Upper lobe of right lung (tissue), 1 donor: ENCODE measurements at regions not wholly inside any gene's neighbourhood (a gene's known extent, or its start where the extent isn't known, plus 50 kb on each side); places are given as distances from the start of the nearest gene placed in this dataset.

Experiments
- ATAC-seq: fragments of 200-7000 bp; cut with Tn5 transposase; one replicate; pipeline ENCODE4 v1.9.1; 2020; ENCODE audit warnings: mild to moderate bottlenecking, moderate library complexity
- DNase-seq: peaks from one replicate; pipeline ENCODE4 v3.0.0-alpha.2; 2020
- H3K27ac ChIP-seq: fragments of 200-600 bp; one replicate; pipeline ENCODE4 v1.8.0; 2022
- H3K27me3 ChIP-seq: fragments of 200-600 bp; one replicate; pipeline ENCODE4 v1.8.0; 2022; ENCODE audit warnings: mild to moderate bottlenecking
- H3K36me3 ChIP-seq: fragments of 200-600 bp; one replicate; pipeline ENCODE4 v1.8.0; 2022
- H3K4me1 ChIP-seq: fragments of 200-600 bp; one replicate; pipeline ENCODE4 v1.8.0; 2022
- H3K4me3 ChIP-seq: fragments of 200-600 bp; one replicate; pipeline ENCODE4 v1.8.0; 2022; ENCODE audit warnings: mild to moderate bottlenecking
- H3K9me3 ChIP-seq: fragments of 200-600 bp; one replicate; pipeline ENCODE4 v1.8.0; 2022
- CTCF ChIP-seq: fragments of 200-600 bp; IDR thresholded peaks from one replicate; pipeline ENCODE4 v1.8.0; 2022; ENCODE audit warnings: antibody characterized with exemption
- intact Hi-C: fragments of 100-400 bp; cut with DNase I; formaldehyde crosslinking; loops from one replicate; pipeline ENCODE4 v1.11.0; 2022
- donor health status: DM: no; HTN: yes; CAD: no; lungs with severe emphysema.

GRCh38 chr2:71833272-71833671 is 314.4 kb downstream of the CYP26B1 start:
- ATAC-seq, result no peak
- H3K9me3 ChIP-seq, result no peaks in the 10 kb centered on the region
- no peak overlapping the region for H3K4me3 ChIP-seq
- no peaks in the 10 kb centered on the region for H3K36me3 ChIP-seq
- TF ChIP-seq CTCF, result no peak
- no peaks in the 10 kb centered on the region for H3K4me1 ChIP-seq
- no peak overlapping the region for H3K27ac ChIP-seq
- intact Hi-C loops, result no loop called here
- no peaks in the 10 kb centered on the region for H3K27me3 ChIP-seq
- no peak for DNase-seq

- no peak for TF ChIP-seq CTCF
- Histone ChIP-seq H3K27me3 (no peaks in the 10 kb centered on the region), H3K36me3 (no peaks in the 10 kb centered on the region), H3K4me1 (no peaks in the 10 kb centered on the region), H3K27ac (no peak overlapping the region), H3K4me3 (no peak overlapping the region), H3K9me3 (no peaks in the 10 kb centered on the region)
- ATAC-seq (no peak), DNase-seq (no peak)
- intact Hi-C loops, result no loop called here
These were observed 314.8 kb downstream of the CYP26B1 start for GRCh38 chr2:71832844-71833243.

GRCh38 chr2:71832388-71832787 is 315.3 kb downstream of the CYP26B1 start:
- intact Hi-C loops, result no loop called here
- no peak overlapping the region for H3K4me3 ChIP-seq
- DNase-seq, result no peak

GRCh38 chr2:71831193-71831577 is 316.5 kb downstream of the CYP26B1 start:
- Histone ChIP-seq H3K27me3 (no peaks in the 10 kb centered on the region), H3K9me3 (no peaks in the 10 kb centered on the region), H3K4me3 (no peak overlapping the region), H3K36me3 (no peaks in the 10 kb centered on the region), H3K4me1 (peaks cover 6% of the 10 kb centered on the region), H3K27ac (no peak overlapping the region)
- DNase-seq, result no peak
- intact Hi-C loops, result no loop called here
- ATAC-seq, result peak; percentile 44
- TF ChIP-seq CTCF, result no peak

More at GRCh38 chr2:71832388-71832787, 315.3 kb downstream of the CYP26B1 start:
- TF ChIP-seq CTCF, result no peak
- no peaks in the 10 kb centered on the region for H3K27me3 ChIP-seq
- H3K27ac ChIP-seq, result no peak overlapping the region
- no peak for ATAC-seq
- H3K9me3 ChIP-seq, result no peaks in the 10 kb centered on the region
- H3K4me1 ChIP-seq, result peaks cover 1% of the 10 kb centered on the region
- no peaks in the 10 kb centered on the region for H3K36me3 ChIP-seq

GRCh38 chr2:71830497-71831192 is 317.0 kb downstream of the CYP26B1 start:
- Histone ChIP-seq H3K27me3 (no peaks in the 10 kb centered on the region), H3K4me1 (peaks cover 6% of the 10 kb centered on the region), H3K27ac (no peak overlapping the region), H3K36me3 (no peaks in the 10 kb centered on the region), H3K4me3 (no peak overlapping the region), H3K9me3 (no peaks in the 10 kb centered on the region)
- no peak for TF ChIP-seq CTCF
- intact Hi-C loops, result no loop called here
- ATAC-seq (no peak), DNase-seq (no peak)

- DNase-seq, result no peak
- Histone ChIP-seq H3K36me3 (no peaks in the 10 kb centered on the region), H3K4me3 (no peak overlapping the region), H3K9me3 (no peaks in the 10 kb centered on the region), H3K27me3 (no peaks in the 10 kb centered on the region), H3K4me1 (peaks cover 6% of the 10 kb centered on the region), H3K27ac (no peak overlapping the region)
- intact Hi-C loops, result no loop called here
- TF ChIP-seq CTCF, result no peak
- ATAC-seq, result no peak
These were observed 318.7 kb downstream of the CYP26B1 start for GRCh38 chr2:71829008-71829407.
